SK-N-SH (cell line): ENCODE measurements at regions not wholly inside any gene's neighbourhood (a gene's known extent, or its start where the extent isn't known, plus 50 kb on each side); places are given as distances from the start of the nearest gene placed in this dataset.

Experiments
- CTCF ChIA-PET: fragments of 300-600, 350-600 bp; formaldehyde crosslinking; extraction: SDS; loops from one replicate; lab custom pipeline; 2021; lab: Yijun Ruan, JAX
- POLR2A ChIA-PET: fragments of 350-600 bp; sonication (Branson Sonifier 250); formaldehyde crosslinking; extraction: SDS; loops from one replicate; lab custom pipeline; 2020; ENCODE audit warnings: antibody characterized with exemption, inconsistent platforms; lab: Yijun Ruan, JAX
- DNase-seq: peaks from one replicate; pipeline ENCODE4 v3.0.0; 2012
- H2AFZ ChIP-seq: fragments of 200-600 bp; sonication (generic); 2 replicates; pipeline ENCODE4 v1.8.1; 2016; ENCODE audit warnings: antibody characterized with exemption, mild to moderate bottlenecking, low read depth
- H3F3A ChIP-seq: fragments of 200-600 bp; sonication (generic); replicated peaks from 2 replicates; pipeline ENCODE3; 2016; ENCODE audit warnings: antibody characterized with exemption, mild to moderate bottlenecking; ENCODE audit not compliant: insufficient read depth
- H3K27ac ChIP-seq, 2 experiments: fragments of 200-500 bp in 1 of 2; fragments of 200-600 bp in 1 of 2; sonication (Bioruptor generic) in 1 of 2; sonication (generic), shearing (Covaris generic) in 1 of 2; 2 replicates each; pipeline versions ENCODE4 v1.5.1 to v1.6.1; 2014 to 2016; ENCODE audit warnings: low read depth in 2 of 2, inconsistent platforms in 1 of 2, low read length in 1 of 2, mild to moderate bottlenecking in 1 of 2, mixed read lengths in 1 of 2
- H3K27me3 ChIP-seq: fragments of 200-600 bp; sonication (generic), shearing (Covaris generic); 2 replicates; pipeline ENCODE4 v1.6.1; 2016; ENCODE audit warnings: mixed run types; ENCODE audit not compliant: insufficient read depth
- H3K36me3 ChIP-seq, 2 experiments: fragments of 200-500 bp in 1 of 2; fragments of 200-600 bp in 1 of 2; sonication (Bioruptor generic) in 1 of 2; sonication (generic) in 1 of 2; replicated peaks in 1 of 2; 2 replicates each; pipeline versions ENCODE3 to v1.5.1; 2014 to 2016; ENCODE audit warnings: low read length in 1 of 2, mild to moderate bottlenecking in 1 of 2; ENCODE audit not compliant: insufficient read depth in 2 of 2, control insufficient read depth in 1 of 2
- H3K4me1 ChIP-seq, 2 experiments: fragments of 200-500 bp in 1 of 2; fragments of 200-600 bp in 1 of 2; sonication (Bioruptor generic) in 1 of 2; sonication (generic), shearing (Covaris generic) in 1 of 2; 2 replicates each; pipeline versions ENCODE4 v1.5.1 to v1.6.1; 2014 to 2016; ENCODE audit warnings: low read depth in 1 of 2, low read length in 1 of 2, mixed run types in 1 of 2; ENCODE audit not compliant: insufficient read depth in 2 of 2, control insufficient read depth in 1 of 2
- H3K4me2 ChIP-seq: fragments of 200-600 bp; sonication (generic), shearing (Covaris generic); 2 replicates; pipeline ENCODE4 v1.6.1; 2017; ENCODE audit warnings: mixed run types
- H3K4me3 ChIP-seq, 2 experiments: fragments of 200-500 bp in 1 of 2; fragments of 200-600 bp in 1 of 2; sonication (Bioruptor generic) in 1 of 2; sonication (generic), shearing (Covaris generic) in 1 of 2; 2 replicates each; pipeline versions ENCODE4 v1.5.1 to v1.8.1; 2014 to 2016; ENCODE audit warnings: low read depth in 2 of 2, inconsistent platforms in 1 of 2, low read length in 1 of 2, mild to moderate bottlenecking in 1 of 2, mixed read lengths in 1 of 2, moderate library complexity in 1 of 2
- H3K79me2 ChIP-seq: fragments of 200-600 bp; sonication (generic); 2 replicates; pipeline ENCODE4 v1.8.1; 2017; ENCODE audit warnings: mild to moderate bottlenecking; ENCODE audit not compliant: insufficient read depth
- H3K9ac ChIP-seq: fragments of 200-600 bp; sonication (generic); 2 replicates; pipeline ENCODE4 v1.6.1; 2017; ENCODE audit warnings: mixed run types
- H3K9me2 ChIP-seq: fragments of 200-600 bp; sonication (generic); 2 replicates; pipeline ENCODE4 v1.6.1; 2017; ENCODE audit warnings: mixed run types
- H3K9me3 ChIP-seq: fragments of 200-600 bp; sonication (generic); 2 replicates; pipeline ENCODE4 v1.6.1; 2017; ENCODE audit warnings: mixed run types, mild to moderate bottlenecking, moderate library complexity
- H4K20me1 ChIP-seq: fragments of 200-600 bp; sonication (generic); 2 replicates; pipeline ENCODE4 v1.6.1; 2017; ENCODE audit warnings: mild to moderate bottlenecking, mixed run types; ENCODE audit not compliant: insufficient read depth
- ELF1 ChIP-seq: IDR thresholded peaks from 2 replicates; pipeline ENCODE4 v1.4.0; 2012
- EP300 ChIP-seq, 2 experiments: IDR thresholded peaks; 2 replicates each; pipeline versions ENCODE4 v1.4.0 to v1.6.1; 2012; ENCODE audit warnings: borderline replicate concordance in 1 of 2, low read depth in 1 of 2, low read length in 1 of 2
- EZH2phosphoT487 ChIP-seq: fragments of 200-600 bp; sonication (generic); IDR thresholded peaks from 2 replicates; pipeline ENCODE4 v1.6.1; 2017; ENCODE audit warnings: low read depth, mixed run types, mild to moderate bottlenecking, antibody characterized with exemption, moderate library complexity, borderline replicate concordance
- FOXJ3 ChIP-seq: sonication (generic); formaldehyde crosslinking; IDR thresholded peaks from 2 replicates; pipeline ENCODE4 v1.5.1; 2020; ENCODE audit warnings: mild to moderate bottlenecking, missing genetic modification reagents
- FOXM1 ChIP-seq: IDR thresholded peaks from 2 replicates; pipeline ENCODE4 v1.4.0; 2012; ENCODE audit warnings: low read depth, mild to moderate bottlenecking
- GATA2 ChIP-seq: sonication (generic); formaldehyde crosslinking; IDR thresholded peaks from 2 replicates; pipeline ENCODE4 v1.5.0; 2020; ENCODE audit warnings: mild to moderate bottlenecking, missing genetic modification reagents
- JUND ChIP-seq: IDR thresholded peaks from 2 replicates; pipeline ENCODE4 v1.4.0; 2012
- MEF2A ChIP-seq: IDR thresholded peaks from 2 replicates; pipeline ENCODE4 v1.4.0; 2012; ENCODE audit warnings: low read depth, borderline replicate concordance
- MXI1 ChIP-seq: IDR thresholded peaks from 2 replicates; pipeline ENCODE4 v1.6.1; 2012; ENCODE audit warnings: mild to moderate bottlenecking, low read depth, low read length, improper control_type of control experiment
- NFIC ChIP-seq: IDR thresholded peaks from 2 replicates; pipeline ENCODE4 v1.4.0; 2012; ENCODE audit warnings: borderline replicate concordance
- RAD21 ChIP-seq: IDR thresholded peaks from 2 replicates; pipeline ENCODE4 v1.6.1; 2012; ENCODE audit warnings: mild to moderate bottlenecking, low read length
- RXRA ChIP-seq: IDR thresholded peaks from 2 replicates; pipeline ENCODE4 v1.4.0; 2012; ENCODE audit warnings: low read depth, mild to moderate bottlenecking, borderline replicate concordance
- SIN3A ChIP-seq: IDR thresholded peaks from 2 replicates; pipeline ENCODE4 v1.6.1; 2012; ENCODE audit warnings: low read depth, mild to moderate bottlenecking, low read length, moderate library complexity, borderline replicate concordance
- SMC3 ChIP-seq: IDR thresholded peaks from 2 replicates; pipeline ENCODE4 v1.6.1; 2012; ENCODE audit warnings: low read depth, low read length, improper control_type of control experiment
- TAF1 ChIP-seq: IDR thresholded peaks from 2 replicates; pipeline ENCODE4 v1.6.1; 2012; ENCODE audit warnings: low read depth, mild to moderate bottlenecking, low read length, moderate library complexity, borderline replicate concordance
- TEAD4 ChIP-seq: IDR thresholded peaks from 2 replicates; pipeline ENCODE4 v1.4.0; 2012; ENCODE audit warnings: mild to moderate bottlenecking, borderline replicate concordance; ENCODE audit not compliant: insufficient read depth
- YY1 ChIP-seq: IDR thresholded peaks from 2 replicates; pipeline ENCODE4 v1.4.0; 2012; ENCODE audit warnings: low read depth, mild to moderate bottlenecking
- WGBS: methylation state at CpG from one replicate; pipeline ENCODE4 v1.1.6; 2017; ENCODE audit warnings: low lambda C conversion rate; 5-methylcytosine and 5-hydroxymethylcytosine counted together
- TF ChIP-seq, protein P1 (sequence below): IDR thresholded peaks from 2 replicates; pipeline ENCODE4; 2012
- TF ChIP-seq, protein P2 (sequence below): IDR thresholded peaks from 2 replicates; pipeline ENCODE4 v1.6.1; 2012; ENCODE audit warnings: mild to moderate bottlenecking, low read depth, low read length, moderate library complexity

DNA sequence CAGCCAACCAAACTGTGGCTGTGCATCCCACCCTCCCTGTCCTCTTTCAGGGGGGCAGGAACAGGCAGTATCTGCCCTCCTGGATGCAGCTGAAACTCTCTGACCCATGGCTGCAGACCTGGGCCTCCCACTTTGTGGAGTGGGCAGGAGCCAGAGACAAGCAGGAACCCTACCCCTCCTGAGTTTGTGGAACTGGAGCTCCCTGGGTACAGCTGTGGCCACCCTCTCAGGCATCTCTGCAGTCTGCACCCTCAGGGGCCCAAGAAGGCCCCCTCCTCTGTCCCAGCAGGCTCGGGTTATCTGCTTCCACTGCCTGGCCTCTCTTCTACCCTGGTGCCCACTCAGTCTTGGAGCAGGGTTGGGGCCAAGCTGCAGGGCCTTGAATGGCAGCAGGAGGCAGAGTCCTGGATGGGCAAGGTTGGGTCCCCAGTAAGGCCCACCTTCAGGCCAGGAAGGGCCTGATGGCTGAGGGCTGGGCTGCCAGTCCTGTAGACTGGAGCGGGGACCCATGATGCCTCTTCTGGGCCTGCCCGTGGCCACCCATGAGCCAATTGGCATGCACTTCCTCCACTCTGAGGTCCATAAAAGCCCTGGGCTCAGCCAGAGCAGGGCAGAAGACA lies 619.9 kb downstream of the KIF4B start:
- Histone ChIP-seq H3K27me3 (no peaks in the 10 kb centered on the region), H4K20me1 (no peaks in the 10 kb centered on the region), H3K27ac (no peak overlapping the region), H3K79me2 (no peaks in the 10 kb centered on the region), H3K4me3 (no peak overlapping the region), H3K9me3 (0 out of 2 replicates have a peak, but pooled peaks cover 3% of the 10 kb centered on the region), H3K4me1 (no peaks in the 10 kb centered on the region), H3K36me3 (no peaks in the 10 kb centered on the region), H3K9ac (no peak overlapping the region), H2AFZ (no peak overlapping the region), H3K4me2 (no peak overlapping the region), H3F3A (no peaks in the 10 kb centered on the region), H3K9me2 (no peaks in the 10 kb centered on the region)
- 60% methylated on average over 1 of the region's 3 CpGs for WGBS
- TF ChIP-seq TAF1 (no peak), FOXJ3 (no peak), JUND (no peak), TEAD4 (no peak), GATA2 (CRISPR knock-in tag) (no peak), RAD21 (no peak), EZH2phosphoT487 (no peak), RXRA (no peak), ELF1 (no peak), SIN3A (no peak), YY1 (no peak), FOXM1 (no peak), MXI1 (no peak), SMC3 (no peak), NFIC (no peak), EP300 (IDR thresholded peaks at IDR 0.05; ENCODE audit: borderline replicate concordance in 1 of 2, low read depth in 1 of 2, low read length in 1 of 2) (no peak), MEF2A (no peak)
- TF ChIP-seq, protein P1, sequence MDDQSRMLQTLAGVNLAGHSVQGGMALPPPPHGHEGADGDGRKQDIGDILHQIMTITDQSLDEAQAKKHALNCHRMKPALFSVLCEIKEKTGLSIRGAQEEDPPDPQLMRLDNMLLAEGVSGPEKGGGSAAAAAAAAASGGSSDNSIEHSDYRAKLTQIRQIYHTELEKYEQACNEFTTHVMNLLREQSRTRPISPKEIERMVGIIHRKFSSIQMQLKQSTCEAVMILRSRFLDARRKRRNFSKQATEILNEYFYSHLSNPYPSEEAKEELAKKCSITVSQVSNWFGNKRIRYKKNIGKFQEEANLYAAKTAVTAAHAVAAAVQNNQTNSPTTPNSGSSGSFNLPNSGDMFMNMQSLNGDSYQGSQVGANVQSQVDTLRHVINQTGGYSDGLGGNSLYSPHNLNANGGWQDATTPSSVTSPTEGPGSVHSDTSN: no peak
- TF ChIP-seq, protein P2, sequence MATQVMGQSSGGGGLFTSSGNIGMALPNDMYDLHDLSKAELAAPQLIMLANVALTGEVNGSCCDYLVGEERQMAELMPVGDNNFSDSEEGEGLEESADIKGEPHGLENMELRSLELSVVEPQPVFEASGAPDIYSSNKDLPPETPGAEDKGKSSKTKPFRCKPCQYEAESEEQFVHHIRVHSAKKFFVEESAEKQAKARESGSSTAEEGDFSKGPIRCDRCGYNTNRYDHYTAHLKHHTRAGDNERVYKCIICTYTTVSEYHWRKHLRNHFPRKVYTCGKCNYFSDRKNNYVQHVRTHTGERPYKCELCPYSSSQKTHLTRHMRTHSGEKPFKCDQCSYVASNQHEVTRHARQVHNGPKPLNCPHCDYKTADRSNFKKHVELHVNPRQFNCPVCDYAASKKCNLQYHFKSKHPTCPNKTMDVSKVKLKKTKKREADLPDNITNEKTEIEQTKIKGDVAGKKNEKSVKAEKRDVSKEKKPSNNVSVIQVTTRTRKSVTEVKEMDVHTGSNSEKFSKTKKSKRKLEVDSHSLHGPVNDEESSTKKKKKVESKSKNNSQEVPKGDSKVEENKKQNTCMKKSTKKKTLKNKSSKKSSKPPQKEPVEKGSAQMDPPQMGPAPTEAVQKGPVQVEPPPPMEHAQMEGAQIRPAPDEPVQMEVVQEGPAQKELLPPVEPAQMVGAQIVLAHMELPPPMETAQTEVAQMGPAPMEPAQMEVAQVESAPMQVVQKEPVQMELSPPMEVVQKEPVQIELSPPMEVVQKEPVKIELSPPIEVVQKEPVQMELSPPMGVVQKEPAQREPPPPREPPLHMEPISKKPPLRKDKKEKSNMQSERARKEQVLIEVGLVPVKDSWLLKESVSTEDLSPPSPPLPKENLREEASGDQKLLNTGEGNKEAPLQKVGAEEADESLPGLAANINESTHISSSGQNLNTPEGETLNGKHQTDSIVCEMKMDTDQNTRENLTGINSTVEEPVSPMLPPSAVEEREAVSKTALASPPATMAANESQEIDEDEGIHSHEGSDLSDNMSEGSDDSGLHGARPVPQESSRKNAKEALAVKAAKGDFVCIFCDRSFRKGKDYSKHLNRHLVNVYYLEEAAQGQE: no peak
- CTCF ChIA-PET: interaction anchor here (1.3 kb wide), 1 partner anchor 16 kb away, joined by 4 read pairs; no protein-coding TSS in a partner anchor
- no peak for DNase-seq
- POLR2A ChIA-PET: no interaction called here
